HFFc6 (cell line): ENCODE measurements at regions not wholly inside any gene's neighbourhood (a gene's known extent, or its start where the extent isn't known, plus 50 kb on each side); places are given as distances from the start of the nearest gene placed in this dataset.

Experiments used
- DNase-seq: peaks from one replicate; pipeline ENCODE4 v3.0.0-alpha.2; 2018
- H3K27ac Mint-ChIP-seq: 2 replicates; pipeline ENCODE4 v1.8.0; 2020; ENCODE audit warnings: mild to moderate bottlenecking, mixed read lengths
- H3K27me3 Mint-ChIP-seq: 2 replicates; pipeline ENCODE4 v1.8.0; 2021; ENCODE audit warnings: mild to moderate bottlenecking, moderate library complexity, mixed read lengths; ENCODE audit not compliant: insufficient read depth
- H3K36me3 Mint-ChIP-seq: 2 replicates; pipeline ENCODE4 v1.8.0; 2021; ENCODE audit warnings: low read depth, mixed read lengths
- H3K4me1 Mint-ChIP-seq: 2 replicates; pipeline ENCODE4 v1.8.0; 2020; ENCODE audit warnings: low read depth, mixed read lengths
- H3K4me3 Mint-ChIP-seq: 2 replicates; pipeline ENCODE4 v1.8.0; 2020; ENCODE audit warnings: mild to moderate bottlenecking, moderate library complexity, mixed read lengths
- H3K9me3 Mint-ChIP-seq: 2 replicates; pipeline ENCODE4 v1.8.0; 2020; ENCODE audit warnings: mild to moderate bottlenecking, mixed read lengths
- CTCF ChIP-seq: fragments of 200-600 bp; sonication (generic); IDR thresholded peaks from 2 replicates; pipeline ENCODE4 v1.5.0; 2021; ENCODE audit warnings: antibody characterized with exemption, mild to moderate bottlenecking

- H3K27ac Mint-ChIP-seq: no peak overlapping the region
- H3K9me3 Mint-ChIP-seq: peaks cover 63% of the 10 kb centered on the region
- H3K4me1 Mint-ChIP-seq: no peaks in the 10 kb centered on the region
- no peaks in the 10 kb centered on the region for H3K27me3 Mint-ChIP-seq
- H3K4me3 Mint-ChIP-seq: no peak overlapping the region
- no peak for TF ChIP-seq CTCF
- no peaks in the 10 kb centered on the region for H3K36me3 Mint-ChIP-seq
- no peak for DNase-seq
These were observed 135.0 kb downstream of the MYCN start for GRCh38 chr2:16075045-16076012.

GRCh38 chr2:16073921-16074425 lies 133.6 kb downstream of the MYCN start:
- no peak overlapping the region for H3K27ac Mint-ChIP-seq
- H3K9me3 Mint-ChIP-seq: peaks cover 61% of the 10 kb centered on the region
- H3K27me3 Mint-ChIP-seq: no peaks in the 10 kb centered on the region
- H3K4me1 Mint-ChIP-seq: no peaks in the 10 kb centered on the region
- no peak for TF ChIP-seq CTCF
- DNase-seq: no peak
- no peaks in the 10 kb centered on the region for H3K36me3 Mint-ChIP-seq
- H3K4me3 Mint-ChIP-seq: no peak overlapping the region

GRCh38 chr2:16073471-16073870 lies 133.1 kb downstream of the MYCN start:
- Mint-ChIP-seq H3K27me3 (no peaks in the 10 kb centered on the region), H3K27ac (no peak overlapping the region), H3K4me1 (no peaks in the 10 kb centered on the region), H3K9me3 (peaks cover 61% of the 10 kb centered on the region), H3K36me3 (no peaks in the 10 kb centered on the region), H3K4me3 (no peak overlapping the region)
- TF ChIP-seq CTCF: no peak
- DNase-seq: no peak

GRCh38 chr2:16072638-16073290 lies 132.4 kb downstream of the MYCN start:
- no peak overlapping the region for H3K4me3 Mint-ChIP-seq
- no peaks in the 10 kb centered on the region for H3K4me1 Mint-ChIP-seq
- no peaks in the 10 kb centered on the region for H3K36me3 Mint-ChIP-seq
- DNase-seq: no peak
- H3K27me3 Mint-ChIP-seq: no peaks in the 10 kb centered on the region
- TF ChIP-seq CTCF: no peak
- peaks cover 57% of the 10 kb centered on the region for H3K9me3 Mint-ChIP-seq
- H3K27ac Mint-ChIP-seq: no peak overlapping the region

- Mint-ChIP-seq H3K36me3 (no peaks in the 10 kb centered on the region), H3K27ac (no peak overlapping the region), H3K9me3 (peaks cover 56% of the 10 kb centered on the region), H3K27me3 (no peaks in the 10 kb centered on the region), H3K4me3 (no peak overlapping the region), H3K4me1 (no peaks in the 10 kb centered on the region)
- TF ChIP-seq CTCF: no peak
- no peak for DNase-seq
These were observed 131.7 kb downstream of the MYCN start for GRCh38 chr2:16071865-16072637.
